ENCODE measurements at regions not wholly inside any gene's neighbourhood (a gene's known extent, or its start where the extent isn't known, plus 50 kb on each side); places are given as distances from the start of the nearest gene placed in this dataset.
"Not testable (repeated sequence)": the region's sequence is repeated elsewhere in the genome, so short reads cannot be mapped to it uniquely, and the experiment has no call there.

DNA sequence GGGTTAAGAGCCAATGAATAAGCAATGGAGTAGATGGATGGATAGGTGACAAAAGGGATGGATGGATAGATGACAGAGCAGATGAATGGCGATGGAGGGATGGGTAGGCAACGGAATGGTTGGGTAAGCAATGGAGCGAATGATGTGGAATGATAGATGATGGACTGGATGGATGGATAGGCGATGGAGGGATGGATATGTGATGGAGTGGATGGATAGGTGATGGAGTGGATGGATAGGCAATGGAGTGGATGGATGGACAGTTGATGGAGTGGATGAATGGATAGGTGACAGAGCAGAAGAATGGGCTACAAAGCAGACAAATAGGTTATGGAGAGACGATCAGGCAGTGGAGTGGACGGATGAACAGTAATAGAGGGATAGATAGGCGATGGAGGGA lies 269.6 kb downstream of the TEX29 start:
- no peak for DNase-seq (ENCODE audit: low spot score)

DNA sequence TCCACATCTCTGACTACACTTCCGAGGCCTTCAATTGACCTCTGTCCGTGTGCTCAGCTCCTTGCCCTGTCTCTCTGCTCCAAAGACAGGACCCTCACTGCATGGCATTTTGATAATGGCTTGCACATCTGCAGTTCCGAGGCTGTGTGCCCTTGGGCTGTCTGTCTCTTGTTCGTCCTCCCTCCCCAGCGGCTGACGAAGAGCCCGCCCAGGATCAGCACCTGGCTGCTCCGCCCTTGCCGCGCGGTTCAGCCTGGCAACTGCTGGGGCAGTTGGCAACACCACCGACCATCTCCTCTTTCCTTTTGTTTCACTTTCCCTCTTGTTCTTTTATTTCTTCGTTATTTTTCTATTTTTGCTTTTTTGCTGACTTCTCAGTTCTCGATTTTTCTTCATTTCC lies 270.4 kb downstream of the TEX29 start:
- no peak for DNase-seq (ENCODE audit: low spot score)

DNA sequence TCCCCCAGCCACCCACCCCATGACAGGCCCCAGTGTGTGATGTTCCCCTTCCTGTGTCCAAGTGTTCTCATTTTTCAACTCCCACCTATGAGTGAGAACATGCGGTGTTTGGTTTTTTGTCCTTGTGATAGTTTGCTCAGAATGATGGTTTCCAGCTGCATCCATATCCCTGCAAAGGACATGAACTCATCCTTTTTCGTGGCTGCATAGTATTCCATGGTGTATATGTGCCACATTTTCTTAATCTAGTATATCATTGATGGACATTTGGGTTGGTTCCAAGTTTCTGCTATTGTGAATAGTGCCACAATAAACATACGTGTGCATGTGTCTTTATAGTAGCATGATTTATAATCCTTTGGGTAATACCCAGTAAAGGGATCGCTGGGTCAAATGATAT lies 273.0 kb downstream of the TEX29 start:
- DNase-seq (ENCODE audit: low spot score): not testable (repeated sequence)

DNA sequence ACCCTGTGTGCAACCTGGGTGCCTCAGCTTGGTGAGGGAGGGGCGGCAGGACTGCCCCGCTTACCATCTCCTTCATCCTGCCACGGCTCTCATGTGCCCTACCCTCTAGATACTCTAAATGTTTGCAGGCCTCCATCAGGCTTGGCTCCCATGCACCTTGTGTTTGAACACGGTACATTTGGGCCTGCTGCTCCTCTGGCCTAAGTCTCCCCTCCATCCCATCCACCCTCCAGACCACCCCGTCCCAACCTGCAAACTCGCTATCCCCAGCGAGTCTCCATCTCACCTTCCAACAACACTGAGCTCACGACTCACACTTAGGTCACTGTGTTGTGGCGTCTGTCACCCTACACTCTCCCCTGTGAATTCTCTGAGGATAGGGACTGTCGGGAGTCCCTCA lies 274.2 kb downstream of the TEX29 start:
- DNase-seq (ENCODE audit: low spot score): no peak

DNA sequence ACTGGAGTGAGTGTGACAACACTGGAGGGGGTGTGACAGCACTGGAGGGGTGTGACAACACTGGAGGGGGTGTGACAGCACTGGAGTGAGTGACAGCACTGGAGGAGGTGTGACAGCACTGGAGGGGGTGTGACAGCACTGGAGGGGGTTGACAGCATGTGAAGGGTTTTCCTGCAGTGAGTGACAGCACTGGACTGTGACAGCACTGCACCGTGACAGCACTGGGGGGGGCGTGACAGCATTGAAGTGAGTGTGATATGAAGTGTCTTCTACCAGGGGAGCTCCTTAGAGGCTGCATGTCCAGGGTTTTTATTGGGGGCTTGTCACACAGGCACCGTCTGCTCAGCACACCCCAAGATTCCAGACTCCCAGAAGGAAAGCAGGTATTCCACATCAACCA lies 274.8 kb downstream of the TEX29 start:
- no peak for DNase-seq (ENCODE audit: low spot score)

DNA sequence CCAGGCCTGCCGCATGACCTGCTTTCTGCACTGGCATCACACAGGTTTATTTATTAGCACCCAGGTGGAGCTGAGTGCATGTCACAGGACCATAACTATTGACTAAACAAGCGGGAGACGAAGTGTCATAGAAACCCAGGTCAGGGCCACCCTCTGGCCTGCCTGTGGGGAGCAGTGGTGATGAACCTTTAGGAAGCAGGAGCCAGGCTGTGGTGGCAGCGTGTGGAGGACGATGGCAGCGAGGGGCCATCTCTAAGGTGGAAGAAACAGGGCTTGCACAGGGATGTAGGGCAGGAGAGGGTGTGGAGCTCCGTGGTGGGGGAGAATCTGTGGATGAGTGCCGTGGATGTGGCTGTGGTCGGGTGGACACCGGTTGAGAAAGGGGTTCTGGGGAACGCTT lies 275.3 kb downstream of the TEX29 start:
- no peak for DNase-seq (ENCODE audit: low spot score)

DNA sequence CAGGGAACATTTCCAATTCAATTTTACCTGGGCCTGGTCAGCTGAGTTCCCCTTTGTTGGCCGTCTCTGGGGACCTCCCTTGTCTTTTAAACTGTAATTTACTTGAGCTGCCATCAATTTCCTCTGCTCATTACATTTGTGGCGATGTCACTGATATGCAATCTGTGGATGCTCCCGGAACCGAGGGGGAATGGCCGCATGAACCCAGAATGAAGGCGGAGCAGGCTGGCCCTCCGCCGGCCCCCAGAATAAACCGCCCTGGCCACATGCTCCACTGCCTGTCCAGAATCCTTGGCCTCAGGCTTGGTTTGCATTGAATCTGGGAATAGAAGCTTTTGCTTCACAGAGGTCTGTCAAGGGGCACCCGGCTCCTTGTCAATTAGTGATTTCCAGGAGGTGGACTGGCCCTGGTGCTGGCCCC lies 276.8 kb downstream of the TEX29 start:
- DNase-seq (ENCODE audit: low spot score): no peak

DNA sequence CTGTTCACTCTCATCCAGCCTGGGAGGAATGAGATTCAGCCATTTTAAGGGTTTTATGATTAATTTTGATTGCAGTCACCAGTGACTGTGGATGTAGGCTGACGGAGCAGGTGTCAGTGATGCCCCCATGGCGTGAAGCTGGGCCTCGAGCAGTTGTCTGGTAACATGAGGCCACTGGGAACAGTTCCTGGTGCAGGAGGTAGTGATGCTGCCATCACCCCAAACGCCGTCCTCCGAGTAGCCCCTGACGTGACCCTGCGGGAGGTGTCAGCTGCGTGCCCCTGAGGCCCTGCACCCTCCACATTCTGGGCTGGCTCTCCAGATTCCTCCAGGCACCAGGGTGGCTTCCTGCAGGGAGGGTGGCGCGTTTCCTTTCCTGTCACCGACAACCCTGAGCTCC lies 277.2 kb downstream of the TEX29 start:
- DNase-seq (ENCODE audit: low spot score): no peak

DNA sequence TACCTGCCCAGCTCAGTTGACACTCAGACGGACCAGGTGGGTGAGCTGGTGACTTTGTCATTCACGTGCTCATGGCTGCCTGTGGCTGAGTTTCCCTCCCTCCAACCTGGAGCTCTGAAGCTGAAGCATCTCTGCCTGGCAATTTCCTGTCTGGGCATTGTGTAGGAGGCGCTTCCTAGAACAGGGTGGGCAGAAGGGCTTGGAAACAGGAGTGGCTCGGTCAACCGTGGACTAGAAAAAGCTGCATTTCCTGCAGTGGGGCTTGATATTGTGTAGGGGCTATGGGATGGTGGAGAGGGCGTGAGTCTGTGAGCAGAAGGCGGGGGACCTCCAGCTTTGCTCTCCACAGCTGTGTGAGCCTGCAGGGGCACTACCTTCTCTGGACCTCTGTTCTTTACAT lies 278.3 kb downstream of the TEX29 start:
- no peak for DNase-seq (ENCODE audit: low spot score)

DNA sequence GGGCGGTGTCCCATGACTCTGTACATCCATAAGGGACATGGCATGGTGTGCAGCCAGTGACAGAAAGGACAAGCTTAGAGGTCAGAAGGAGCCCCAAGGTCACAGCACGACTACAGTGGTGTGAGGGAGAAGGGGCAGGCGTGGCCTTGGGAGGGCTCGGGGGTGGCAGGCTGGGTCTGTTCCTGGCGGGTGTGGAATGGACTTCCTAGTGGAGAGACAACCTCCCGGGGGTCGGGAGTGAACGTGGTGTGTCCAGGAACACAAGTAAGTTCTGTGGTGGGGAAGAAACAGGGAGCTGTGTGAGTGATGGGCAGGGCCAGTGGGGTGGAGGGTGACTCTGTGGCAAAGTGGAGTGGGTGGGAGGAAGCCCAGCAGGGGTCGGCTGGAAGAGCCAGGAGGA lies 279.3 kb downstream of the TEX29 start:
- DNase-seq (ENCODE audit: low spot score): no peak

DNA sequence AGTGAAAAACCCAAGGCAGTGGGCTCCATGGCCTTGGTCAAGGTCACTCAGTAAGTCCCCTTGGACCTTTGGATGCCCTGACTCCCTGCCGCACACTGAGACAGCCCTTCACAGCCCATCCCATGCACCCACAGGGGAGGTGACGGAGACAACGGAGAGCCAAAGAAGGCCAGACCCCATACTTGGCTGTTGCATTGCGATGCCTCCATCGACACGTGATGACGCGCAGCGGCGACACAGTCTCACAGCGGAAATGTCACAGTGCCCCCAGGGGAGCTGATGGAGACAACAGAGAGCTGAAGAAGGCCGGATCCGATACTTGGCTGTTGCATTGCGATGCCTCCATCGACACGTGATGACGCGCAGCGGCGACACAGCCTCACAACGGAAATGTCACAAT lies 282.4 kb downstream of the TEX29 start:
- no peak for DNase-seq (ENCODE audit: low spot score)

DNA sequence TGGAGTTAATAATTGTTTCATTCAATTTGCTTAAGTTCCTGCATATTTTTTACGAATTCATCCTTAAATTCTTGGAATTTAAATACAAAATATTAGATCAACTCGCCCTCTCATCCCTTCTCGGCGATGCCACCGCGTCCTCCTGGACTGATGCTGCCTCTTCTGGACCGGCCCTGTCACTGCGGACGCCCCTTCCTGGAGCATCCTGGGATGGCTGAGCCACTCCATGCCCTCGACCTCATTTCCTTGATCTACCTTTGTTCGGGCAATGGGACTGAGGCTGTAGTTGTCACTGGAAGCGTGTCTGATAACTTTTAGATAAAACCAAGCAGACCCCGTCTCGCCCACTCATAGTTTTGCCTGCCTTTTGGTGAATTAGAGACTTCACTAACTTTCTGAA lies 283.7 kb downstream of the TEX29 start:
- DNase-seq (ENCODE audit: low spot score): no peak

DNA sequence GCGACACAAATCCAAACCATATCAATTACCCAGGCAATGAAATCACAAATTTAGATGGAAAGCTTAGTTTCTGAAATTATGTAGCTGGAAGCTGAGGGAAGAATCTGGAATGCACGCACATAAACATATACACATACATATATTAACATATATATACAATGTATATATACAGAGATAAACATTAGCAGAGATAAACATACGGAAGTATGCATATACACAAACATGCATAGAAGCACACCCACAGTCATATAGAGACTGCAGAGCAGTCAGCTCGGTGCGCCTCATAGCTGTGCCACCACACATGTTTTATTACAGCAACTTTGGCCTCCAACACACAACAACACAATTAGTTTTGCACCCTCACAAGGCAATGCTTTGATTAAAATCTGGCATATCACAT lies 288.1 kb downstream of the TEX29 start:
- no peak for DNase-seq (ENCODE audit: low spot score)

DNA sequence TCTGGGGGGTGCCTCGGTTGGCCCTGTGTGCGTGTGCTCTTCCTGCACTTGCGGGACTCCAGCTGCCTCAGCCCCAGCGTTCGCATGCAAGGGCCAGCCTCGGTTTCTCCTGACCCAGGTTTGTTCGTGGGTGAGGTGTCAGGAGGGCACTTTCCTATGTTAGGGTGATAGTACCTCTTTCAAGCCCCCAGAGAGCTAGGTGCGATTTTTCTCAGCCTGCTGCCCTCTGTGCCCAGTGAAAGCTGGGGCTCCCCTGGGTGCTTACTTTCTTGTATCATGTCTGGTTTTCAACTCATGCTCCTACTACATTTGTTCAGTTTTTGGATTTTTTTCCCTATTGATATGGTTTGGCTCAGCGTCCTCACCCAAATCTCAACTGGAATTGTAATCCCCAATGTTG lies 289.2 kb downstream of the TEX29 start:
- no peak for DNase-seq (ENCODE audit: low spot score)

DNA sequence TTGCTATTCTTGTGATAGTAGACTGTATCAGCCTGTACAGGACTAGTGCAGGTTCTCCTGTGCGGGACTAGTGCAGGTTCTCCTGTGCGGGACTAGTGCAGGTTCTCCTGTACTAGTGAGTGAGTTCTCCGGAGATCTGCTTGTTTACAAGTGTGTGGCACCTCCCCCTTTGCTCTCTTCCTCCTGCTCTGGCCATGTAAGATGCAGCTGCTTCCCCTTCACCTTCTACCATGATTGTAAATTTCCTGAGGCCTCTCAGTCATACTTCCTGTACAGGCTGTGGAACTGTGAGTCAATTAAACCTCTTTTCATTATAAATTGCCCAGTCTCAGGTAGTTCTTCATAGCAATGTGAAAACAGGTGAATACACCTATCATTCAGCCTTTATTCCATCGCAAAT lies 289.6 kb downstream of the TEX29 start:
- no peak for DNase-seq (ENCODE audit: low spot score)

DNA sequence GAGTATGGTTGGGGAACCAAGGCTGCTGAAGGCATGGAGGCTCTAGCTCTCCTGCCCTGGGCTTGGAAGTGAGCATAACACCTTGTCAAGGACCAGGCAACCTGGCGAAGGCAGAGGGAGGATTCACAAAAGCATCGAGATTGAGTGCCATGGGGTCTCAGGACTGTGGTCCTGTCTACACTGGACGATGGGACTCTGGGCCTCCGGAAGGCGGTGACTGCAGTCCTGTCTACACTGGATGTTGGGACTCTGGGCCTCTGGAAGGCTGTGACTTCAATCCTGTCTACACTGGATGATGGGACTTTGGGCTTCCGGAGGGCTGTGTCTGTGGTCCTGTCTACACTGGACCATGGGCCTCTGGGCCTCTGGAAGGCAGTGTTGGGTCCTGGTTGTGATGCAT lies 290.4 kb downstream of the TEX29 start:
- DNase-seq (ENCODE audit: low spot score): no peak

DNA sequence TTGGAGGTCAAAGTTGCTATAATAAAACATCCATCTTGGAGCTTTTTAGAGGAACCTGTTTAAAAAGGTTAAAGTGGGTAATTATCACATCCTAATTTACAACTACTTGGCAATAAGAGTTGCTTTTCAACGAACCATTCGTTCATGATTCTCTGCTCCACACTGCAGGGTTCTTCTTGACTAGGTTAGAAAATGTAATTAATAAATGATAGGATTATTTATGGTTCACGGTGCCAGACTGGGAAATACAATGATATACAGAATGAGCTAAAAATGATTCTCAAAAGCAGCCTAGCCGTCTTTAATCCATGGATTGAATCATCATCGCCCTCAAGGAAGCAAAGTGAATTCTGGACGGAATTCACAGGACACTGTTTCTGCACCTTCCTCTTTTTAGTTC lies 291.2 kb downstream of the TEX29 start:
- DNase-seq (ENCODE audit: low spot score): no peak

DNA sequence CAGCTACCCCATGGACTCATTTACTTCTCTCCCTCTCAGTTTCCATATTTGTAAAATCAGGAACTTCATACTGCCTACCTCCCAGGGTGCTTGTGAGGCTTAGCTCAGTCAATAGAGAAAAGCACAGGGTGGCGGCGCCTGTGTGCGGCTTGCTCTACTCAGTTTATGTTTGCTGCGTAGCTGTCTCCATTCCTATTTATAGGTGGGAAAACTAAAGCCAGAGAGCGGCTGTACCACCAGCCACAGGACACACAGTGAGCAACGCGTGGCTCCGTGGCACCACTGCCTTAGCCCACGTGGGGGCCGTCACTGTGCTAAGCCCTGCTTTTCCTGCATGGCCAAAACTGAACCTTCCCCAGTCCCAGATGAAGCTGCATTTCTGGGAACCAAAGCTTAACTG lies 292.4 kb downstream of the TEX29 start:
- DNase-seq (ENCODE audit: low spot score): no peak

DNA sequence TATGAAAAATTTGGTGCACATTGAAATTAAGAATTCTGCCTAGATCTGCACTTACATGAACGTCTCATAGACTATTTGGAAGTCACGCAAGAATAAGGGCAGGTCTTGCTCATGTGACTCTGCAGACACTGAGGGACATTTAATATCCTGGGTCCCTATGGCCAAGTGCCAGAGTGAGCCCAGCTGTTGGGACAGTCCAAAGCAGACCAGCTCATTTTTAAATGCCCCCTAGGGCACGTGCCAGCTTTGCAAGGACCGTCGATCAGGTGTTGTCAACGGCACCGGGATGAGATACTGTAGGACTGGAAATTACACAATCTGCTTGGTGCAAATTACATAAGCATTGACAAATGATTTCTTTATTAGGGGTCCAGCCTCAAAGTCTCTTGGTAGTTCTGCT lies 293.6 kb downstream of the TEX29 start:
- DNase-seq (ENCODE audit: low spot score): no peak

DNA sequence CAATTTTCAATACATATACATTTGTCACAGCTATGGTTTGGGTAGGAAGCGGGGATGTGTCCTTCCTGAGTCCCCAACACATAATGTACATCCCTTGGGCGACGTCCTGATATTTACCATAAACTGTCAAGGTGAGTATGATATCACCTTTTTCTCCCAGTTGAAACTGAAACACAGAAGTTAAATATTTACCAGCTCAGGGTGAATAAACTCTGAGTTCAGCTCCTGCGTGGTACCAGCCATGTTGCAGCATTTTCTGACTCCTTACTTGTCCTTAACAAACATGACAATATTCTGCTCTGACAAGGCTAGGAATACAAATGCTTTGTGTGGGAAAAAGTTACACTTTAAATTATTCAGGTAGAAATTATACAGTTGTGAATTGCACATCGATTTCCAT lies 294.2 kb downstream of the TEX29 start:
- no peak for DNase-seq (ENCODE audit: low spot score)

DNA sequence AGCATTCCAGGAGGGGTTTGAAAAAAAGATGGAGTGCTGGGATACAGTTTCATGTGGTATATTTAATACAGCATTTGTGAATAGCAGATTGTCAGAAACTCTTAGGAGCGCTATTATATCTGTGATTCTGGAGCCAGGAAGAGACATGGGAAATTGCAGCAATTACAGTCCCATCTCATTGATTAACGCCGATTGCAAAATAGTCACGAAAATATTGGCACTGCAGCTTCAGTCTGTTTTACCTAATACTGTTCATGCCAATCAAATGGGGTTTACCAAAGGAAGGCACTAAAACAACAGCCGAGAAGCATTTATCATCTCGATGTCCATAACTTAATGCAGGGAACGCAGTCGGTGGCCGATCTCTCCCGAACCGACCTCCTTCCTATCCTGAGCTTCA lies 295.8 kb downstream of the TEX29 start:
- DNase-seq (ENCODE audit: low spot score): no peak

DNA sequence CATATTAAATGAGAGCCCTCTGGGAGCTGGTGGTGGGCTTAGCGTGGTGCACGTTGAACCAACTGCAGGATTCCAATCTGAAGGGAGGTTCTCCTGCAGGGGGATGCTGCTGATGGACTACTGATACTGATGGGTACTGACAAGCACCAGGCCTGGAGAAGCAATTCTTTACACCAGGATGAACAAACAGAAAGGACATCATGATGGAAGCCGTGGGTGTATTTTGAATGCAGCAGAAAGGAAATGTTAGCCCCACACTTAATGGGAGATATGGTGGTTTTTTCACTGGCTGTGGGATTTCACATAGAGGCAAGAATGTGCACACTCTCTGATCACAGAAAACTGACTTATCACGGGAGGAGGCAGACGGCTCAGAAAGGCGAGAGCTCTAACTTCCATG lies 299.7 kb downstream of the TEX29 start:
- DNase-seq (ENCODE audit: low spot score): no peak

DNA sequence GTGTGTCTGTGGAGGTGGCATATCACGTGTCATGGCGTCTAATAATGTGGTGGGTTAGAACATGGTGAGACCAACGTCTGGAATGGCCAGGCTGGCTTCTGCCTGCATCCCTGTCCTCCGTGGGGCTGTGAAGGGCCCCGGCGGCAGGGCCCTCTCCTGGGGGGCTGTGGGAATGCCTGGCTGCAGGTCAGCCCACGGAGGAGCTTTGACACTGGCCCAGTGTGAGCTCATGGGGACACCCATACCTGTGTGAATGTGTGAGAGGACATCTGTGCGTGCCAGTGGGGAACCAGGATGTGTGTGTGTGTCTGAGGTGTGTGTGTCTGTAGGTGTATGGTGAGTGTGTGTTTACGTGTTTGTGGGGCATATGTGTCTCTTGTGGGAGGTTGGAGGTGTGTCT lies 300.1 kb downstream of the TEX29 start:
- DNase-seq (ENCODE audit: low spot score): no peak

DNA sequence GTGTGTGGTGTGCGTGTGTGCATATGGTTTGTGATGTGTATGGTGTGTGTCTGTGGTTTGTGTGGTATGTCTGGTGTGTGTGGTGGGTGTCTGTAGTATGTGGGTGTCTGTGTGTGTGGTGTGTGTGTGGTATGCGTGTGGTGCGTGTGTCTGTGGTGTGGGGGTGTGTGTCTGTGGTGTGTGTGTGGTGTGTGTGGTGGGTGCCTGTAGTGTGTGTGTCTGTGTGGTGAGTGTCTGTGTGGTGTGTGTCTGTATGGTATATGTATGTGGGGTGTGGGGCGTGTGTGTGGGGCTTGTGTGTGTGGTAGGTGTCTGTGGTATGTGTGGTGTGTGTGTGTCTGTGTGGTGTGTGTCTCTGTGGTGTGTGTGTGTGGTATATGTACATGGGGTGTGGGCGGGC lies 300.7 kb downstream of the TEX29 start:
- no peak for DNase-seq (ENCODE audit: low spot score)

DNA sequence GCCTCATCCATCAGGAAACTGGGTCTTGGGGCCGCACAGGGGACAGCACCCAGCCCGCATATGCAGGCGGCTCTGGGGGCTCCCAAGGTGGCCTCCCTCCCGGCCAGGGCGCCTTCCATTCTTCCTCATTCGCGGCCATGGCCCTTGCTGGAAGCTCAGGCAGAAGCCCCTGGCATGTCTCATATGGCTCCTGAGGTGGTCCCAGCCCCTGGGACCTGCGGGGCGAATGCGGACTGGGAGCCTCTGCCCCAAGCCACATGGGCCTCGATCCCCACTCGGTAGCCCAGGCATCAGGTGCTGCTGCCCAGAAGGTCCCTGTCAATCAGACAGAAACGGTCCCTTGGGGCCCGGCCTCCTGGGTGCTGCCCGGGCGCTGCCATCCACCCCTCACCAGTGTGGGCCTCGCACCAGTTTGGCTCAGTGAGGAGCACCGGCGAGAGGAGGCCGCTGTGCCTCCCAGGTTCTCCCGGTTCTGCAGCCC lies 301.6 kb downstream of the TEX29 start:
- DNase-seq (ENCODE audit: low spot score): no peak

Measured in globus pallidus (tissue), 1 donor.